Vagina (tissue), 2 donors: ENCODE measurements at regions not wholly inside any gene's neighbourhood (a gene's known extent, or its start where the extent isn't known, plus 50 kb on each side); places are given as distances from the start of the nearest gene placed in this dataset.

Experiments
- DNase-seq, 2 donors: peaks; one replicate each; pipeline ENCODE4 v3.0.0-alpha.2; 2017; ENCODE audit errors: extremely low spot score in 2 of 2
- H3K27ac ChIP-seq: fragments of 200-600 bp; sonication (generic); one replicate; pipeline ENCODE4 v1.5.1; 2019
- H3K27me3 ChIP-seq: fragments of 200-600 bp; sonication (generic); one replicate; pipeline ENCODE4 v1.5.1; 2019
- H3K36me3 ChIP-seq, 2 donors: fragments of 200-600 bp; sonication (generic); one replicate each; pipeline ENCODE4 v1.5.1; 2017 to 2019
- H3K4me1 ChIP-seq: fragments of 200-600 bp; sonication (generic); one replicate; pipeline ENCODE4 v1.5.1; 2019
- H3K4me3 ChIP-seq, 2 donors: fragments of 200-600 bp; sonication (generic); 1 replicate in 1 of 2; 2 replicates in 1 of 2; pipeline ENCODE4 v1.5.1; 2016 to 2019
- H3K9me3 ChIP-seq: fragments of 200-600 bp; sonication (generic); one replicate; pipeline ENCODE4 v1.5.1; 2019
- CTCF ChIP-seq, 3 experiments: fragments of 450-650 bp in 2 of 3; fragments of 200-600 bp in 1 of 3; sonication (generic) in 1 of 3; IDR thresholded peaks; one replicate each; pipeline ENCODE4 v1.5.1; 2017 to 2019; ENCODE audit warnings: antibody characterized with exemption in 3 of 3, mild to moderate bottlenecking in 2 of 3, moderate library complexity in 2 of 3
- POLR2A ChIP-seq, 2 donors: fragments of 450-650 bp; IDR thresholded peaks; one replicate each; pipeline ENCODE4 v1.6.1; 2017; ENCODE audit warnings: antibody characterized with exemption in 2 of 2, mild to moderate bottlenecking in 2 of 2, moderate library complexity in 2 of 2
- POLR2AphosphoS5 ChIP-seq, 2 donors: sonication (generic); formaldehyde crosslinking; IDR thresholded peaks; one replicate each; pipeline ENCODE4 v1.9.0; 2017; ENCODE audit warnings: antibody characterized with exemption in 2 of 2, mild to moderate bottlenecking in 2 of 2, low read depth in 1 of 2; ENCODE audit not compliant: insufficient read depth in 1 of 2
- intact Hi-C: fragments of 100-400 bp; cut with DNase I; formaldehyde crosslinking; loops from one replicate; pipeline ENCODE4 v1.15.1; 2023

- no peak for DNase-seq
- Histone ChIP-seq H3K27me3 (no peaks in the 10 kb centered on the region), H3K4me3 (no peak overlapping the region), H3K36me3 (no peaks in the 10 kb centered on the region), H3K4me1 (no peaks in the 10 kb centered on the region), H3K27ac (no peak overlapping the region), H3K9me3 (no peaks in the 10 kb centered on the region)
- intact Hi-C loops: no loop called here
- TF ChIP-seq CTCF (IDR thresholded peaks at IDR 0.05) (no peak), POLR2A (IDR thresholded peaks at IDR 0.05) (no peak), POLR2AphosphoS5 (IDR thresholded peaks at IDR 0.05; ENCODE audit: insufficient read depth in 1 of 2, low read depth in 1 of 2) (no peak)
Observed at GRCh38 chr13:82815791-82816190, 1066.5 kb downstream of the SLITRK1 start.

GRCh38 chr13:82803341-82803740, 1078.9 kb downstream of the SLITRK1 start:
- intact Hi-C loops: no loop called here
- no peaks in the 10 kb centered on the region for H3K27me3 ChIP-seq
- DNase-seq: no peak
- no peak overlapping the region for H3K4me3 ChIP-seq
- no peaks in the 10 kb centered on the region for H3K9me3 ChIP-seq
- no peaks in the 10 kb centered on the region for H3K36me3 ChIP-seq
- TF ChIP-seq POLR2AphosphoS5 (IDR thresholded peaks at IDR 0.05; ENCODE audit: insufficient read depth in 1 of 2, low read depth in 1 of 2) (no peak), POLR2A (IDR thresholded peaks at IDR 0.05) (no peak), CTCF (IDR thresholded peaks at IDR 0.05) (no peak)
- no peaks in the 10 kb centered on the region for H3K4me1 ChIP-seq
- no peak overlapping the region for H3K27ac ChIP-seq

GRCh38 chr13:82802528-82802927, 1079.7 kb downstream of the SLITRK1 start:
- Histone ChIP-seq H3K36me3 (no peaks in the 10 kb centered on the region), H3K4me3 (no peak overlapping the region), H3K27me3 (no peaks in the 10 kb centered on the region), H3K9me3 (no peaks in the 10 kb centered on the region), H3K27ac (no peak overlapping the region), H3K4me1 (no peaks in the 10 kb centered on the region)
- TF ChIP-seq POLR2AphosphoS5 (IDR thresholded peaks at IDR 0.05; ENCODE audit: insufficient read depth in 1 of 2, low read depth in 1 of 2) (no peak), CTCF (IDR thresholded peaks at IDR 0.05) (no peak), POLR2A (IDR thresholded peaks at IDR 0.05) (no peak)
- intact Hi-C loops: no loop called here
- DNase-seq: no peak

- TF ChIP-seq POLR2A (IDR thresholded peaks at IDR 0.05): no peak
- TF ChIP-seq POLR2AphosphoS5 (IDR thresholded peaks at IDR 0.05; ENCODE audit: insufficient read depth in 1 of 2, low read depth in 1 of 2): no peak
- no peak for TF ChIP-seq CTCF (IDR thresholded peaks at IDR 0.05)
- intact Hi-C loops: no loop called here
- Histone ChIP-seq H3K9me3 (no peaks in the 10 kb centered on the region), H3K4me1 (no peaks in the 10 kb centered on the region), H3K4me3 (no peak overlapping the region), H3K27me3 (no peaks in the 10 kb centered on the region), H3K36me3 (no peaks in the 10 kb centered on the region), H3K27ac (no peak overlapping the region)
- no peak for DNase-seq
Observed at GRCh38 chr13:82800391-82800790, 1081.9 kb downstream of the SLITRK1 start.

GRCh38 chr13:82797876-82798275, 1084.4 kb downstream of the SLITRK1 start:
- Histone ChIP-seq H3K27ac (no peak overlapping the region), H3K4me3 (no peak overlapping the region), H3K9me3 (no peaks in the 10 kb centered on the region), H3K27me3 (no peaks in the 10 kb centered on the region), H3K4me1 (no peaks in the 10 kb centered on the region), H3K36me3 (no peaks in the 10 kb centered on the region)
- intact Hi-C loops: no loop called here
- DNase-seq: no peak
- TF ChIP-seq POLR2A (IDR thresholded peaks at IDR 0.05) (no peak), POLR2AphosphoS5 (IDR thresholded peaks at IDR 0.05; ENCODE audit: insufficient read depth in 1 of 2, low read depth in 1 of 2) (no peak), CTCF (IDR thresholded peaks at IDR 0.05) (no peak)
